Endodermal cell (in vitro differentiated cells): ENCODE measurements at regions not wholly inside any gene's neighbourhood (a gene's known extent, or its start where the extent isn't known, plus 50 kb on each side); places are given as distances from the start of the nearest gene placed in this dataset.

ENCODE experiments used
- DNase-seq: peaks from one replicate; pipeline ENCODE4 v3.0.0-alpha.2; 2017
- H3K27ac ChIP-seq: 2 replicates; pipeline ENCODE4 v1.5.1; 2013; ENCODE audit warnings: mild to moderate bottlenecking, low read depth, low read length, moderate library complexity
- H3K27me3 ChIP-seq: 2 replicates; pipeline ENCODE4 v1.6.1; 2013; ENCODE audit warnings: mild to moderate bottlenecking, low read length, moderate library complexity; ENCODE audit not compliant: insufficient read depth, control insufficient read depth, poor library complexity, severe bottlenecking
- H3K36me3 ChIP-seq: 2 replicates; pipeline ENCODE4 v1.7.0; 2013; ENCODE audit warnings: mild to moderate bottlenecking, low read length, moderate library complexity; ENCODE audit not compliant: control insufficient read depth, insufficient read depth
- H3K4me1 ChIP-seq: one replicate; pipeline ENCODE4 v1.7.0; 2013; ENCODE audit warnings: low read length; ENCODE audit not compliant: control insufficient read depth, insufficient read depth
- H3K4me3 ChIP-seq: 2 replicates; pipeline ENCODE4 v1.5.1; 2013; ENCODE audit warnings: mild to moderate bottlenecking, low read length, moderate library complexity
- H3K9ac ChIP-seq: 2 replicates; pipeline ENCODE4 v1.6.1; 2013; ENCODE audit warnings: mild to moderate bottlenecking, low read length, moderate library complexity; ENCODE audit not compliant: poor library complexity, severe bottlenecking; ENCODE audit errors: extremely low read depth
- H3K9me3 ChIP-seq: 2 replicates; pipeline ENCODE4 v1.6.1; 2013; ENCODE audit warnings: mild to moderate bottlenecking, low read length, moderate library complexity; ENCODE audit not compliant: control insufficient read depth
- H3K27ac Mint-ChIP-seq: 2 replicates; pipeline ENCODE4 v1.8.0; 2020; ENCODE audit warnings: mixed read lengths
- H3K27me3 Mint-ChIP-seq: 2 replicates; pipeline ENCODE4 v1.8.0; 2021; ENCODE audit warnings: mild to moderate bottlenecking, mixed read lengths; ENCODE audit not compliant: insufficient read depth
- H3K36me3 Mint-ChIP-seq: 2 replicates; pipeline ENCODE4 v1.8.0; 2020; ENCODE audit warnings: low read depth, mixed read lengths
- H3K4me1 Mint-ChIP-seq: 2 replicates; pipeline ENCODE4 v1.8.0; 2020; ENCODE audit warnings: mixed read lengths
- H3K4me3 Mint-ChIP-seq: 2 replicates; pipeline ENCODE4 v1.8.0; 2020; ENCODE audit warnings: mild to moderate bottlenecking, moderate library complexity, mixed read lengths
- H3K9me3 Mint-ChIP-seq: 2 replicates; pipeline ENCODE4 v1.8.0; 2020; ENCODE audit warnings: mild to moderate bottlenecking, mixed read lengths
- CTCF ChIP-seq: fragments of 200-600 bp; sonication (generic); conservative IDR thresholded peaks from 2 replicates; pipeline ENCODE4 v1.5.0; 2021; ENCODE audit warnings: antibody characterized with exemption, mild to moderate bottlenecking
- WGBS, 2 experiments: methylation state at CpG; one replicate each; pipeline versions ENCODE4 v1.1.5 to v1.1.7; 2013; ENCODE audit warnings: missing lambda C conversion rate in 2 of 2, mixed read lengths in 1 of 2; ENCODE audit not compliant: insufficient coverage in 1 of 2, insufficient read length in 1 of 2; 5-methylcytosine and 5-hydroxymethylcytosine counted together

DNA sequence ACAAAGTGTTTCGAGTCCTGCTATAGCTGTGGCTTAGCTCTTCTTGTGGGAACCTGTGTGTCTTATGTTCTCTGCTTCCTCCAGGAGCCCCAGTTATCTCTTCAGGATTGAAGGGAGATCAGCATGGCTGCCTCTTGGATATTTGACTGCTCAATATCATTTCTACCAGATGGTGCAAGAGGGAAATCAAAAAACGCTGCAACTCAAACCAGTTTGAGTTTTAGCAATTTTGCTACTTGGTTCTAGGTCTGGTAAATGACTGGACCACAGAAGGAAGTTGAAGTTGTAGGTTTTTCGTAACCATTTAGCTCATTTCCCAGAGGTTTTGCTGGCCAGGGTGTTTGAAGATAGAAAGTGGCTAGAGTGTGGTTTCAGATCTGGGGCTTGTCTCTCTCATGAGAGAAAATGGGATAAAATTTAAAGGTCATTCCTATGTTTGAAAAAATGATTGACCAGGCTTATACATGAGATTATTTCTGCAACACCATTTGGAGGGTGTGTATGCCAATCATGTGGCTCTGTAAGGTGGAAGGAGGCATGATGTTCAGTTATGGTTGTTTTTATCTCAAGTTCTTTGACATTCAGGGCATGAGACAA, 210.4 kb downstream of the SPRY1 start:
- Mint-ChIP-seq H3K9me3 (no peaks in the 10 kb centered on the region), H3K36me3 (no peaks in the 10 kb centered on the region), H3K4me3 (no peak overlapping the region), H3K27me3 (no peaks in the 10 kb centered on the region), H3K27ac (no peak overlapping the region), H3K4me1 (no peaks in the 10 kb centered on the region)
- no peak overlapping the region for H3K9ac ChIP-seq
- TF ChIP-seq CTCF = no peak
- no peaks in the 10 kb centered on the region for H3K36me3 ChIP-seq
- H3K9me3 ChIP-seq = no peaks in the 10 kb centered on the region
- no peak for DNase-seq
- no peaks in the 10 kb centered on the region for H3K4me1 ChIP-seq
- H3K27me3 ChIP-seq = no peaks in the 10 kb centered on the region
- WGBS, 2 experiments = 93 to 94% methylated on average over 3 of the region's 3 CpGs
- no peak overlapping the region for H3K27ac ChIP-seq
- H3K4me3 ChIP-seq = no peak overlapping the region

DNA sequence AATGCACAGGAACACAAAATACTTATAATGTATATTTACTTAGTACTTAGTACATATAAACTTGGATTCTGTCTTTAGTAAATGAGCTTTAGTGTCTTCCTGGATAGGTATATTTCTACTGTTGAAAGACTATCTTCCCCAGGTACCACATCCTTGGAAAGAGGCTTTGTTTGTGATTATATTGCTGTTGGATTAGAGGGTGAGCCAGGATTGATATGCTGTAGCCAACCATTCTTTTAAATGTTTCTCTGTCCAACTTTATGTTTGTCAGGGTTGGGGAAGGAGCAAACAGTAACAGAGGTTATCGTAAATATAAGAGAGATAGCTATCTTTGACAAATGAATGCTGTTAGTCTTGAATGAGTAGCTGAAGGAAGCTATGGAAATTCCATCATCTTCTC, 213.2 kb downstream of the SPRY1 start:
- DNase-seq = no peak
- no peaks in the 10 kb centered on the region for H3K4me1 ChIP-seq
- H3K9ac ChIP-seq = no peak overlapping the region
- H3K27ac ChIP-seq = no peak overlapping the region
- no peaks in the 10 kb centered on the region for H3K27me3 ChIP-seq
- Mint-ChIP-seq H3K9me3 (no peaks in the 10 kb centered on the region), H3K36me3 (no peaks in the 10 kb centered on the region), H3K4me1 (no peaks in the 10 kb centered on the region), H3K4me3 (no peak overlapping the region), H3K27ac (no peak overlapping the region), H3K27me3 (no peaks in the 10 kb centered on the region)
- no peaks in the 10 kb centered on the region for H3K9me3 ChIP-seq
- no peaks in the 10 kb centered on the region for H3K36me3 ChIP-seq
- 86 to 91% methylated on average over 1 of the region's 1 CpG for WGBS, 2 experiments
- TF ChIP-seq CTCF = no peak
- no peak overlapping the region for H3K4me3 ChIP-seq

GRCh38 chr4:123613586-123614344, 217.2 kb downstream of the SPRY1 start:
- H3K27me3 ChIP-seq = no peaks in the 10 kb centered on the region
- peaks cover 3% of the 10 kb centered on the region for H3K4me1 Mint-ChIP-seq
- H3K9me3 Mint-ChIP-seq = no peaks in the 10 kb centered on the region
- no peak for DNase-seq
- H3K36me3 ChIP-seq = no peaks in the 10 kb centered on the region
- H3K27me3 Mint-ChIP-seq = peaks cover 2% of the 10 kb centered on the region
- TF ChIP-seq CTCF = no peak
- no peak overlapping the region for H3K27ac Mint-ChIP-seq
- H3K36me3 Mint-ChIP-seq = no peaks in the 10 kb centered on the region
- H3K4me3 Mint-ChIP-seq = no peak overlapping the region
- H3K9me3 ChIP-seq = no peaks in the 10 kb centered on the region
- H3K4me1 ChIP-seq = peaks cover 1% of the 10 kb centered on the region
- 85 to 96% methylated on average over 5 to 8 of the region's 9 CpGs for WGBS, 2 experiments
- H3K4me3 ChIP-seq = no peak overlapping the region
- no peak overlapping the region for H3K27ac ChIP-seq
- no peak overlapping the region for H3K9ac ChIP-seq
